ENCODE measurements at regions not wholly inside any gene's neighbourhood (a gene's known extent, or its start where the extent isn't known, plus 50 kb on each side); places are given as distances from the start of the nearest gene placed in this dataset.

GRCh38 chr3:20916951-20917606, 731.1 kb upstream of the SGO1 start:
- TF ChIP-seq CTCF (IDR thresholded peaks at IDR 0.05; ENCODE audit: low read depth, low read length), result no peak
- H3K27me3 ChIP-seq (ENCODE audit: control insufficient read depth, insufficient read depth, low read length), result no peaks in the 10 kb centered on the region
- no peak for DNase-seq (ENCODE audit: low read depth, low spot score)
- CTCF ChIA-PET, result no interaction called here
- no peak overlapping the region for H3K4me3 ChIP-seq (ENCODE audit: low read depth, low read length)
- no peak overlapping the region for H3K27ac ChIP-seq (ENCODE audit: low read depth, low read length)
- POLR2A ChIA-PET, result no interaction called here
- peaks cover 2% of the 10 kb centered on the region; the same call in 1 of the 2 replicates for H3K9me3 ChIP-seq (ENCODE audit: control insufficient read depth, insufficient read depth, low read length)

- ChIA-PET CTCF (no interaction called here), POLR2A (no interaction called here)
- no peaks in the 10 kb centered on the region for H3K27me3 ChIP-seq (ENCODE audit: control insufficient read depth, insufficient read depth, low read length)
- H3K4me3 ChIP-seq (ENCODE audit: low read depth, low read length), result no peak overlapping the region
- H3K9me3 ChIP-seq (ENCODE audit: control insufficient read depth, insufficient read depth, low read length), result peaks cover 2% of the 10 kb centered on the region; the same call in 1 of the 2 replicates
- DNase-seq (ENCODE audit: low read depth, low spot score), result no peak
- TF ChIP-seq CTCF (IDR thresholded peaks at IDR 0.05; ENCODE audit: low read depth, low read length), result no peak
- no peak overlapping the region for H3K27ac ChIP-seq (ENCODE audit: low read depth, low read length)
Observed at GRCh38 chr3:20914310-20914709, 728.3 kb upstream of the SGO1 start.

- no peaks in the 10 kb centered on the region for H3K27me3 ChIP-seq (ENCODE audit: control insufficient read depth, insufficient read depth, low read length)
- ChIA-PET CTCF (no interaction called here), POLR2A (no interaction called here)
- H3K27ac ChIP-seq (ENCODE audit: low read depth, low read length), result no peak overlapping the region
- TF ChIP-seq CTCF (IDR thresholded peaks at IDR 0.05; ENCODE audit: low read depth, low read length), result no peak
- no peak overlapping the region for H3K4me3 ChIP-seq (ENCODE audit: low read depth, low read length)
- no peak for DNase-seq (ENCODE audit: low read depth, low spot score)
- H3K9me3 ChIP-seq (ENCODE audit: control insufficient read depth, insufficient read depth, low read length), result peaks cover 2% of the 10 kb centered on the region; the same call in 1 of the 2 replicates
Observed at GRCh38 chr3:20912406-20912805, 726.4 kb upstream of the SGO1 start.

- no peaks in the 10 kb centered on the region for H3K9me3 ChIP-seq (ENCODE audit: control insufficient read depth, insufficient read depth, low read length)
- ChIA-PET CTCF (no interaction called here), POLR2A (no interaction called here)
- H3K4me3 ChIP-seq (ENCODE audit: low read depth, low read length), result no peak overlapping the region
- no peak for TF ChIP-seq CTCF (IDR thresholded peaks at IDR 0.05; ENCODE audit: low read depth, low read length)
- H3K27ac ChIP-seq (ENCODE audit: low read depth, low read length), result no peak overlapping the region
- no peak for DNase-seq (ENCODE audit: low read depth, low spot score)
- H3K27me3 ChIP-seq (ENCODE audit: control insufficient read depth, insufficient read depth, low read length), result no peaks in the 10 kb centered on the region
Observed at GRCh38 chr3:20909511-20909910, 723.5 kb upstream of the SGO1 start.

GRCh38 chr3:20905210-20905805, 719.3 kb upstream of the SGO1 start:
- TF ChIP-seq CTCF (IDR thresholded peaks at IDR 0.05; ENCODE audit: low read depth, low read length), result no peak
- DNase-seq (ENCODE audit: low read depth, low spot score), result no peak
- CTCF ChIA-PET, result no interaction called here

More at GRCh38 chr3:20905210-20905805, 719.3 kb upstream of the SGO1 start:
- POLR2A ChIA-PET, result no interaction called here
- no peaks in the 10 kb centered on the region for H3K27me3 ChIP-seq (ENCODE audit: control insufficient read depth, insufficient read depth, low read length)
- no peaks in the 10 kb centered on the region for H3K9me3 ChIP-seq (ENCODE audit: control insufficient read depth, insufficient read depth, low read length)
- no peak overlapping the region for H3K4me3 ChIP-seq (ENCODE audit: low read depth, low read length)
- no peak overlapping the region for H3K27ac ChIP-seq (ENCODE audit: low read depth, low read length)

Data from AG04450 (cell line).